HG02852 (cell line): ENCODE measurements at regions not wholly inside any gene's neighbourhood (a gene's known extent, or its start where the extent isn't known, plus 50 kb on each side); places are given as distances from the start of the nearest gene placed in this dataset.
A peak's percentile ranks its signal among the peaks of the same experiment; 100 is the strongest.
"Not testable (repeated sequence)": the region's sequence is repeated elsewhere in the genome, so short reads cannot be mapped to it uniquely, and the experiment has no call there.

Experiments
- ATAC-seq: cut with Tn5 transposase; IDR thresholded peaks from one replicate; pipeline ENCODE4 v1.9.1; 2021; ENCODE audit warnings: mild to moderate bottlenecking, moderate library complexity; ENCODE audit not compliant: unreplicated experiment

- no peak for ATAC-seq
These were observed 144.3 kb downstream of the HSD17B3 start for GRCh38 chr9:96157675-96158074.

DNA sequence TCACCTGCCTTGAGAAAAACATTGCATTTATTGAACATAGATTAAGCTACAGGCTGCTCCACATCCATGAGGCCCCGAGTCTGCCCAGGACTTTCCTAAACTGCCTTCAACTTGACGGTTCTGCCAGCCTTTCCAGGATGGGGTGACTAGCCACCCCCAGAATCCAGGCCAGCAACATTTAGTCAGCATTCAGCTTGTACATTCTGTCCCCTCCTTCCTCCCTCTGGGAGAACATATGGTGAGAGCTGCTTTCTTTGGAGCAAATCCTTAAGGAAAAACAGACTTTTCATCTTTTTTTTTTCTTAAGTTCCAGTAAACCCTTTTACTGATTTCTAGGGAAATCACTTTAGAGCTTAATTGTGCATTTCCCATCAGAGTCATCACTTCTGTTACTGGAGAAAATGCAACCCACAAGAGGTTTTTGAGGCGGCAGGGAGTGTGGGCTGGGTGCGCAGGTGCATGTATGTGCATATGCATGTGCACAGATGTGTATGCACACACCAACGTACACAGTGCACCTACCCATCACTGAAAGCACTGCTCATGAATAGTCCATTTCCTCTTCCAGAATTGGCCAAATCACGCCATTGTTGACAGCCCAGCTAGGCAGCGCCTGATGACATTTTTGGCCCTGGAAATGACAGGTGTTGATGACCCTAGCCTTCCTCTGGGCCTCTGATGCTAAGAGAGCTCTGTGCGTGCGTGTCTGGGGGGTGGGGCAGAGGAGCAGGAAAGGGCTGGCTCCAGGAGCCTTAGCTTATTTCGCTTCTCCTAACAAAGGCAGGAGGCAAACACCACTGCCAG, 145.6 kb downstream of the HSD17B3 start:
- no peak for ATAC-seq

GRCh38 chr9:96154081-96154480, 147.9 kb downstream of the HSD17B3 start:
- no peak for ATAC-seq

DNA sequence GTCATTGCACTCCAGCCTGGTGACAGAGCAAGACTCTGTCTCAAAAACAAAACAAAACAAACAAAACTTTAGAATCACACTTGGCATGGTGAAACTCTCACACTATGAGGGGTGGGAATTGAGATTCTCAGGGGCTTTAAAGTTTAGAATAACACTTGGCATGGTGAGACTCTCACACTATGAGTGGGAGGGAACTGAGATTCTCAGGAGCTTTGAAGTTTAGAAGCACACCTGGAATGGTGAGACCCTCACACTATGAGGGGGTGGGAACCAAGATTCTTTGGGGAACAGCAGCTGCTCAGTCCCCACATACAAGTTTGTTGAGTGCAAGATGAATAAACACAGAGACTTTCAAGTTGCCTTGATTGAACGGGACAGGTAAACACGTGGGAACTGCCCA, 149.4 kb downstream of the HSD17B3 start:
- no peak for ATAC-seq

DNA sequence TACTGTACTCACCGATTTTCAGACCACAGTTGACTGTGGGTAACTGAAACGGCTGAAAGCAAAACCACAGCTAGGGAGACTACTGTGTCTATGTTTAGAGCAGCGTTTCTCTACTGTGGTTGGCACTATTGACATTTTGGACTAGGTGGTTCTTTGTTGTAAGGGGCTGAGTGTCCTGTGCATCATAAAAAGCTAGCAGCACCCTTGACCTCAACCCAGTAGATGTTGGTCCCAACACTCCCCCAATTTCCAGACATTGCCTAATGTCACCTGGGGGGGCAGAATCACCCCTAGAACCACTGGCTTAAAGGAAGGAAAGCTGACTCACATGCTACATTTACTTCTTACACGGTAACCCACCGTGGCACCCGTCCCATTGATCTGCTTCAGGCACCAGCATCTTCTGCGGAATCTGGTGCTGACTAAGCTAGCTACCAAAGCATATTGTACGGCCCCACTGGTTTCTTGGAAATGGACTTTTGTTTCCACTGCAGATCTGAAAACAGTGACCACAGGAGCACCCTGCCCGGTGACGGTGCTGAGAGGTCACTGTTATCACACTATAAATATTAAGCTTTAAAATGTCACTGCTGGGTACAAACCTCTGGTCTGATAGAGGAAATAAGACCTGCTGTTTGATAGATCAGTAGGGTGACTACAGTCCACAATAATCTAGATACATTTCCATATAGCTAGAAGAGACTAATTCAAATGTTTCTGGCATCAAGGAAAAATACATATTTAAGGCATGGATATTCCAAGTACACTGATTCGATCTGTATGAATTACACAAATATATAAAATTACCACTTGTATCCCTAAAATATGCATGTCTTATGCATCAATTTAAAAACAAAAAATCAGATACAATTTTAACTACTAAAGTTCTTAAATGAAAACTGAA, 151.4 kb downstream of the HSD17B3 start:
- ATAC-seq: peak; percentile 93

GRCh38 chr9:96149533-96150280, 152.3 kb downstream of the HSD17B3 start:
- peak; percentile 58 for ATAC-seq

DNA sequence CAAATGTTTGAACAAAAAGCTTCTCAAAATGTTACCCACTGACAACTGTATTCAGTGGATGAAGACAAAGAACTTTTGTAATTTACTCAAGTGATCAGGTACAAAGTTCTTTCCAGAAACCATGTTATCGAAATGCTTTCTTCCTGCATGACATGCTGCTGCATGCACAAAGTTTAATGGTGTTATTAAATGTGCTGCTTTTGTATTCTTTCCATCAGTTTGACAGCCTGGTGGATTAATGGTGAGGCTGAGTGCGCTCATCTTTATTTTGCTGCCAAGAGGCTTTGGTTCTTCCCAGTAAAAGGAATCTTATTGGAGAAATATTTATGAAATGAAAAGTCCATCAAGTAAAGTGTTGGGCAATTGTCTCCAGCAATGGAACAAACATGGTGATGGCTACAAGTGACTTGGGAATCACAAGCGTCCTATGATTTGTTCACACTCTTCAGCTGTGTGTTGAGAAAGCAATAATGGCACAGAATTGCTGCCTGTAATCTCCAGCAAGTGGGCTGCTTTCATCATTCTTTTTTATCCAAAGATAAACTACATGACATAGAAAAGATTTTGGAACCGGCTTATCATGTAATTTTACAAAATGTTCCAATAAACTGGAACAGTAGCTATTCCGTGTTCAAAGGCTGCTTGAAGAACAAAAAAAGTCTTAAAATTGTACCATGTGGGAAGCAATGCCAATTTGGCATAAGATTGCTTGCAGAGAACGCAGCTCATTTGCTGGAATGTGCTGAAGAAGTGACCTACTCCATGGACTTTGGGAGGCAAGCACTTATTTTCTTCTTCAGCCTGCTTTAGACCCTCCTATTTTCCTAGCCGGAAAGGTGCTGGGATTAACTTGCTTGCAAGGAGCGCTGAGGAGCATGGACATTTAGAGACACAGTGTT, 153.1 kb downstream of the HSD17B3 start:
- ATAC-seq: no peak

GRCh38 chr9:96147029-96147428, 154.9 kb downstream of the HSD17B3 start:
- not testable (repeated sequence) for ATAC-seq

DNA sequence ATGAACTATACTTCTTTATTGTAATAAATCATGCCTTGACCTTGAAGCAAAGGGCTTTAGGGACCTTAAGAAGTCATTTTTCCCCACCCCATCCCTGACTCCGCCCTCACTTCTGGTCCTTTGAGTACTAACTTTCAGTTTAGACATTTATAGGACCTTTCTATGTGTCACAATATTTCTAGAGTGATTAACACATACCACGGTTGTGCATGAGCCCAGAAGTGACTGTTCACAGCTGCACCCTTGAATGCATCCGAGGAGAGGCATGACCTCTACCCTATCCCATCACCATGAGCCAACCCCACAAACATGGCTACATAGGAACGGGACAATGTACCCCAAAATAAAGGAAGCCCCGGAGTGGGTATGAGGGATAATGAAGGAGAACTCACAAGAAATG, 160.3 kb downstream of the HSD17B3 start:
- no peak for ATAC-seq

DNA sequence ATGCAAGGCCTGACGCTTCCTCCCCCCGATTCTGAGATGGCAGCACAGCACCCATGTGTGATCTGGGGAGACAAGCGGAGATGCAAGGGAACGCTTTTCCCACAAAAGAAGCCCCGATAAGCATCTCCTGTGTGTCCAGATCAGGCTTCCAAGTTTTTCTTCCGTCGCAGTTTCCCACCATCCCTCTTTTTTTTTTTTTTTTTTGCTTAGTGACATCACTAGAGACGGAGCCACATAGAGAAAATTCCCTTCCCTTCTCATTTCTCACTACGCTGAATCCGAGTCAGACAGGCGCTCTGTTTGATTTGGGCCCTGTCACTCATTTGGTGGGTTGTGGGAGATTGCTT, 160.9 kb downstream of the HSD17B3 start:
- ATAC-seq: no peak

DNA sequence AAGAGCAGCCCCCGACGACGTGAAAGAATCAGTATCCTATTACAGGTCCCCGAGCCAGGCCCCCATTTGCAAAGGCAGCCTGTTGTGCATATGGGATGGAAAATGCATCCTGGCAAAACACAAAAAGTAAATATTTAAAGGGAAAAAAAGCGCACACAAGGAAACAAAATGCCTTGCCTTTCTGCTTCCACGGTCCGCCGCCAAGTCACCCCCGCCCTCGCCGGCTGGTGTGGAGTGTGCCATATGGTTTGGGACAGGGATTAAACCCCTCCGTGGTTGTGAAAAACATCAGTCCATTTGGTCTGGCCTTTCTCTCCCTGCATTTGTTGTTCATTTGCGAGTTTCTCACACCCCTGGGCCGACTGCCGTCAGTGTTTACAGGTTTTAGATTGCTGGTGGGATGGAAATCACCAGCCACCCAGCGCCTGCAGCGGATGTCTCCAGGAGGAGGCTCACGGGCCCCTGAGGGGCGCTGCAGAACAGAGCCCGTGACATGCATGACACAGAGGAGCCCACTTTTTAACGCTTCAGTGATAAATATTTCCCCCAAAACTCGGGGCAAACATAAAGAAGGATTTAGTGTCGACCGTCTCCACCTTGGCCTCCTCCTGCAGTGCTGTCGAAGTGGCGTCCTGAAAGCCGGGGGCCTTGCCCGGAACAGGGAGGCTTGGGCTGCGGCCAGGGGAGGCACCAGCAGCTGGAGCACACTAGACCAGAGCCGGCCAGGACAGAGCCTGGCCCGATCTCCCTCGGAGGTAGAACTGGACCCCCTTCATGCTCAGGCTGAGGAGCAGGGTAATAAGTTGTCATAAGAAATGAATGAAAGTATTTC, 161.5 kb downstream of the HSD17B3 start:
- no peak for ATAC-seq

DNA sequence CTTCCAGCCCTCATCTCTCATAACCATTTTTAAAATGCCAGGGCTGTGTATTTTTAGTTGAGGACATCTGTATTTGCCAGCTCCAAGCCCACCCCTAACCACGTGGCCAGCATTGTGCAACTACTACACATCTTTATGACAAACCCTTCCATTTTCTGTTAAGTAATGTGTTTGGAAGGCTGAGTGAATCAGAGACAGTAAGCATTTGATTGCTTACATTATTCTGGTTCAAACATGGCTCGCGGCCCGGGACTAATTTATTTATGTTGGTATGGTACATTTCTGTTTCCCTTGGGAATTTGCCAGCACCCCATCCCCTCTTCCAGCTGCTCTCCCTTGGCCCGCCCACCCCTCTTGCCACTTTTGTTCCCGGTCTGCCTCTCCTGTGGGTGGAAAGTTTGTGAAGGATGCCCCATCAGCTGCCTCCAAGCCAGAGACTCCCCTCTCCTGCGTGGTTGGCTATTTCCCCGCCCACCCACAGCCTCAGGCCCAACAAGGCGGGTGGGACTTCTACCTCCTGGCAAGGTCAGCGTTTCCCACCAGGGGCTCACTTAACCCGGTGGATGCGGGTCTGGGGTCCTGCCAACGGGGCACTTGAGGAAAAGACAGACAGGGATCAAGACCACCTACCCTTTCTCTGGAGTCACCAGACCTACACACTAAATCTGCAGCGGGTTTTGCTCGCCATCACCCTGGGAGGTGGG, 162.2 kb downstream of the HSD17B3 start:
- ATAC-seq: no peak

GRCh38 chr9:96138616-96139015, 163.4 kb downstream of the HSD17B3 start:
- no peak for ATAC-seq

DNA sequence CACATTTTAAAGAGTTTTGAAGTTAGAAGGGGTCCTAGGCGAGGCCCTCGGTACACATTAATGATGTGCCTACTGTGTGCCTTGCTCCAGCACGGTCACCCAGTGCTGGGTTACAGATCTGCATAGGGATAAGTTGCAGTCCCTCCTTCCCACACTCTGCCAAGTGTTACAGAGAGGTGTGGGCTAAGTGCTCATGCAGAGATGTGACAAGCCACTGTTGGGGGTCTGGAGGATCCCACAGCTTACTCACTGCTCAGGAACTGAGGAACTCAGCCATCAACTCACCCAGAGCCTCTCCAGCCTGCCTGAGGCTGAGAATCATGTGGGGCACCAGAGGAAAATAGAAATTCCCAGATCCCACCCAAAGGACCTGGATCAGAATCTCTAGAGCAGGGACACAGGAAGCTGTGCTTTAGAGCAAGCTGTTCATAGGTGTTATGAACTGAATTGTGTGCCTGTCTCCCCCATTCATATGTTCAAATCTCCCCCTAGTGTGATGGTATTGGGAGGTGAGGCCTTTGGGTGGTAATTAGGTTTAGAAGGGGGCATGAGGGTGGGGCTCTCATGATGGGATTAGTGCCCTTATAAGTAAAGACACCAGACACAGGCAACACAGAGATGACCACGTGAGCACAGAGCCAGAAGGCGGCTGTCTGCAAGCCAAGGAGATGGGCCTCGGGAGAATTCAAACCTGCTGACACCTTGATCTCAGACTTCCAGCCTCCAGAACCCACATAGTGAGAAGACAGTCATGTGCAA, 164.1 kb downstream of the HSD17B3 start:
- ATAC-seq: peak; percentile 38

DNA sequence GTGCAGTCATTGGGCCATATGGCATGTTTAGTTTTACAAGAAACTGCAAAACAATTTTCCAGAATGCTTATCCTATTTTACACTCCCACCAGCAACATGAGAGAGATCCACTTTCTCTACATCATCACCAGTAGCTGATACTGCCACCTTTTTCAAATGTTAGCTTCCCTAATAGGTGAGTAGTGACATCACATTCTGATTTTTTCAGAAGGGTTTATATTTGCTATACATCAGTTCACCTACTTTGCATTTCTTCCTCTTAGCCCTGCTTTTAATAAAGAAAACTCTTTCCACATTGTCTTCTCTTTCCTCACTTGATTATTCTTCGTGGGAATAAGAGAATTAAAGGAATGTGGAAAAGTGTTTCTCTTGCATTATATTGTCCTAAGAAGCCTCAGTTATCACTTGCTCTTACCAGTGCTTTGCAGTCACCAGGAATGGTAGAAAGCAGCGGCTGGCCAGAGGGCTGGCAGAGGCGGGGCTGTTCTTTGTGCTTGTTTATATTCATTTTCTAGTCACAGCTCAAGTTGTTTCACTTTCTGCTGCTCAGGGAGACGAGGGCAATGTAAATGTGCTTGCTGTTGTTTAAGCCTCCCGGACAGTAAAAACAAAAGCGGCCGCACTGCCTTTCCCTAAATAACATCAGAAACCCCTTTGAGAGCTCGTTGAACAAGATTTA, 164.8 kb downstream of the HSD17B3 start:
- peak; percentile 94 for ATAC-seq

GRCh38 chr9:96135753-96136290, 166.2 kb downstream of the HSD17B3 start:
- ATAC-seq: no peak

GRCh38 chr9:96135076-96135752, 166.8 kb downstream of the HSD17B3 start:
- no peak for ATAC-seq
